GM18907 (cell line): ENCODE measurements at regions not wholly inside any gene's neighbourhood (a gene's known extent, or its start where the extent isn't known, plus 50 kb on each side); places are given as distances from the start of the nearest gene placed in this dataset.
"Not testable (repeated sequence)": the region's sequence is repeated elsewhere in the genome, so short reads cannot be mapped to it uniquely, and the experiment has no call there.

Source experiments
- ATAC-seq: cut with Tn5 transposase; IDR thresholded peaks from one replicate; pipeline ENCODE4 v1.9.1; 2021; ENCODE audit warnings: mild to moderate bottlenecking, moderate library complexity; ENCODE audit not compliant: unreplicated experiment

DNA sequence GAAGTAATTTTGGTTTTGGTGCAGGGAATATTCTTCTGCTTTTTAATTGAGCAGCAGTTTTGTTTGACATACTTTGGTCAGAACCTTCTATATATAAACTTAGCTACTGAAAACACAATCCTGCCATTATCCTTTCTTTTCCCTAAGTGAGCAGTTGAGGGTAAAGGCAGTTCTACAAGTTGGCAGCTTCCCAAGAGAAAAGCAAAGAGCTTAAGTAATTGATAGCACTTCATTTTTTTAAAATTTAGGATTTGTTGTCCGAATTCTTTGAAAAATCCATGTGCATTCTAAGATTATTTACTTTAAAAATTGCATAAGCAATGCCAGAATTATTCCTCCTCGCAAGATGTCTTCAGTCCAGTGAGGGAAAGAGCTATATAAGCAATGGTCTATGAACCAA is 1394.1 kb downstream of the FAM181B start:
- no peak for ATAC-seq

DNA sequence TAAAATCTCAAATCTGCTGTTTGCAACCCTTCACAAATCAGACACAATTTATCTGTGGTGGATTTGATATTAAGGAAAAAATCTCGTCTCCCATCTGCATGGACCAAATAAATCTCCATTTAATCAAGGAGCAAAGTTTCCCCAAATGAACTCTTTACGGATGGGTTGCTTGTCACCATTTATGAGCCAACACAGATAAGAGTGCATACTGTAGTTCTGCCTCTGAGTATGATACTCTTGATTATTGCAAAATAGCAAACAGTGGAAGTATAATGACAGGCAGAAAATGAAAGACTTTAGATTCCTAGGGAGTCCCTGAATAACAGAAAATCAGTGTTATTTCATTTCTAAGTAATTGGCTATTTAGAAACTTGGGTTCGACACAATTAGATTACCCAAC is 1395.9 kb downstream of the FAM181B start:
- no peak for ATAC-seq

DNA sequence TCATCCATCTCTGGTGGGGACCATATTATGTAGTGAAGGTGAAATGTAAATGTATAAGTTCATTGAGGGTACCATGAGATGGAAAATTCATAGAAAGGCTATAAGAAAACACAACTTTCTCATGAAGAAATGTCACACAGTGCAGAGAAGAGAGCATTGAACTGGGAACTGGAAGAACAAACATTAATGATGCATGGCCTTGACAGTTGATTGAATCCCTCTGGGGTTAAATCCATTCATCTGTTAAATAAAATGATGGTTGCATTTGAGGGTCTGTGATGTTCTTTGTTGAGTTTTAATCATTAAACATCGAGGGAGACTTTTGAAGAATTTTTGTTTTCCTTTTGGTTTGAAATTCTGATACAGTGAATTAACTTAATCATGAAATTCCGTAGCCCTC is 1401.4 kb downstream of the FAM181B start:
- no peak for ATAC-seq

DNA sequence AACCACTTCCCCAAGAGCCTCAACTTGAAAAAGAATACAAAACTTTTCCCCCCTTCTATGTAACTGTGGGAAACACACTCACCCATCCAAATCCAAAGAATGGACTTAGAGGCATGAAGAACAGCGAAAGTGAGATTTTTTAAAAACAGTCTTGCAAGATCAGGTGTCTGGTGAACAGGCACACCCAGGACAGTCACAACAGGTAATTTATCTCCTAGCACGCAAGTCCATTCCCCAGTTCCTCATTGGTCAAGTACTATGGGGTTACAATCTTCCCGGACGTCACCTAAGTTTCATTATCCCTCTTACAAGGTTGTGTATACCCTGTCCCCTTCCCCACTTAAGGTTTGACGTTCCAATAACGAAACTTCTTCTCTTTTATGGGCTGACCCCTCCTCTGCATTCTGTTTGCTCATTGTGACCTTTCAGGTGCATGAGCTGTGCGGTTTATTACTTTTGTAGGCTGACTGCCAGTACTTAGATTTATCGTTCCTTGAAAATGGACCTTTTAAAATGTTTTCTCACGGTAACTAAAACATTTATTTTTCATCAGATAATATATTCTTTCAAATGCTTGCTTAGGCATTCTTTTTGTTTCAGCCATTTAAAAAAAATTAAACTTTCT is 1401.9 kb downstream of the FAM181B start:
- ATAC-seq = no peak

DNA sequence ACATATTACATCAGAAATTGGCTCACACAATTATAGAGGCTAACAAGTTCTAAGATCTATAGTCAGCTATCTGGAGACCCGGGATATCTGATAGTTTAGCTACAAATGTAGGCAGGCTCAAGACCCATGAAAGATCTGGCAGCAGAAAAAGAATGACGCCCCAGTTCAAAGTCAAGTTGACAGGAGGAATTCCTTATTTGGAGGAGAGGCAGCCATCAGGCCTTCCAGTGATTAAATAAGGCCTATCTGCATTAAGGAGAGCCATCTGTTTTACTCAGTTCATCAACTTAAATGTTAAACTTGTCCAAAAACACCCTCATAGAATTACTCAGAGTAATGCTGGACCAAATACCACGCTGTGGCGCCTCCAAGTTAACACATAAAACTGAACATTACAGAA is 1402.6 kb downstream of the FAM181B start:
- ATAC-seq = no peak

DNA sequence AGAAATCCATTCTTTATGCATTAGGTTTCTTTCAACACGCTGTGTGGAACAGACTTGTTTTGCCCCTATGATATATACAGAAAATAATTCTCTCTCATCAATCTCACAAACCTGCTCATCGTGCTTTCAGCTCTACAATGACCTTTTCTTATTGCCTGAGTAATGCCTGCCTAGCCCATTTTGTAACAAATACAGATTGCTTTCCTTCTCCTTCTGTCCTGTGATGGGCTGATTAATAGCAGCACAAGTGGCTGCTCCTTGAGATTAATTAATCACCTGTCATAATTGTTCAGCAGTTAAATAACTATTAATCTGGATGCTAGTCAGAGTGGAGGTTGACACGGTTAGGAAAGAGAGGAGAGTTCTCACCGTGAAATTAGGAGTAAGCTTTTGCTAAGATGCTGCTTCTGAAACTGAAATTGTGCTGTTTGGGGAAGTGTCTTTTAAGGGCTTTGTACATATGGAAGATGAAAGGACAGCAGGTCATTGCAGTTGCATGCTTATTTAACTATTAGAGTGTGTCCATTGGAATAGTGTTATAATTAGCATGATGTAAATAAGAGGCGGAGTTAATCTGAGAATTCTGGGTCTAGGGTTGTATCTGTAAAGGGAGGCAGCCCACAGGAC is 1430.5 kb downstream of the FAM181B start:
- ATAC-seq = no peak

DNA sequence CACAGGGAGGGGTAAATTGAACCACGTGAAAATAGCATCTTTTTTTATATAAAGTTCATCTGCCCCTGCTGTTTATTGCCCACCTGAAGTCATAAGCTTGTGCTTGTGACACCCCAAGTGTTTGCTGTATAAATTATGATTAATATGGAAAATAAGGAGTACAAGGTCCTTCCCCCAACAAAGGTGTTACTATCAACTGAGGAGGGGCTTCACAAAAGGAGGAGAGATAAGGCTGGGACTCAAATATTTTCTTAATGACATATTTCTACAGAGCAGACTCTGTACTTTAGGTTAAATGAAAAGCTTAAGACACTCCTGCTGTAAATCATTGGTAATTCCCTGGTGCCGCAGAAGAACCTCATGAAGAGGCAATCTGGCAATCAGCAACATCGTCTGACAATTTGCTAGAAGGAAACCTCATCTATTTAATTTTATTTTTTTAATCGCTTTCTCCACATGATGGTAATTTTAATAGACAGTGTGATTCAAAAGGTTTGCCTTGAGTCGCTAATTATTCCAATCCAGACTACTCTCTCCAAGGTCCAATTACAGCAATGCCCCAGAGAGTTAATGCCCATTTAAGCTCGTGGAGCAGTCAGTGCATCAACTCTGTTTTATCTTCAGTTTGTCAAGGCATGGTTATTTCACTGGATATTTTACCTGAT is 1432.4 kb downstream of the FAM181B start:
- ATAC-seq = no peak

DNA sequence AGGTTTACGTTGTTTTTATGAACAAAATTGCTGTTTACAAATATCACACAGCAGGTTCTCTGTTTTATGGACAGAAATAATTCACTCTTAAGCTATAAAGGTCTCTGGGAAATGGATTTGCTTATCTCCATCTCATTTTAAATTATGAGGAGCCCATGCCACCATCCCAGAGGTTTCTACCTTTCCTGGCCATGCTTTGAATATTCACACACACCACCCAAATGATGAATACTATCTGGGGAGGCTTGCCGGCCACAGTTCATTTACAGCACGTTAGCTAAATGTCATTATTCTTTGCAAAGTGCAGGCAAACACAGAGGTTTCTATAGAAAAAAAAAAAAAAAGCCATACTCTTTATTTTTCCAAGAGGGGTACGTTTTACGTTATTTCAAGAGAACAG is 1446.7 kb downstream of the FAM181B start:
- no peak for ATAC-seq

DNA sequence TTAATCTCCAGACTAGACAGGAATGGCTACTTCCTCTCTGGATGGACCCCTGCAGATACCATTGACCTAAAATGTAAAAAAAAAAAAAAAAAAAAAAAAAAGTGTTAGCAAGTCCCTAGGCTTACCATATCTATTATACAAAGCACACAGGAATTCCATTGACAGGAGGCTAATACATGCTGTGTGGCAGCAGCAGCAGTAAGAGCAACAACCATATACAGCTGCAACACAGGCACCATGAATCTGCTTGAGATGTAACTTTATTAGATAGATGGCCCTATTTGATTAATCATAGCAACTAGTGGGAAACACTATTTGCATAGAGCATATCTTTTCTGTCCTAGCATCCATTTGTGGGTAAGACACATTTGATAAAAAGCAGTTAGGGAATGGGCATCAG is 1447.1 kb downstream of the FAM181B start:
- ATAC-seq = no peak

DNA sequence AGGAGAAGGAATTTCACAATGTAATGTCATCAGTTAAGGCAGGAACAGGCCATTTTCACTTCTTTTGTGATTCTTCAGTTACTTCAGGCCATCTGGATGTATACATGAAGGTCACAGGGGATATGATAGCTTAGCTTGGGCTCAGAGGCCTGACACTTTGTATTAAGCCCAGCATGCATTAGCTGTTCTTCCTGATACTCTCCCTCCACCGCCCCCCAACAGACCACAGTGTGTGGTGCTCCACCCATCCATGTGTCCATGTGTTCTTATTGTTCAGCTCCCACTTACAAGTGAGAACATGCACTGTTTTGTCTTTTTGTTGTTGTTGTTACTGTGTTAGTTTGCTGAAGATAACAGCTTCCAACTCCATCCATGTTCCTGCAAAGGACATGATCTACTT is 1453.4 kb downstream of the FAM181B start:
- not testable (repeated sequence) for ATAC-seq

DNA sequence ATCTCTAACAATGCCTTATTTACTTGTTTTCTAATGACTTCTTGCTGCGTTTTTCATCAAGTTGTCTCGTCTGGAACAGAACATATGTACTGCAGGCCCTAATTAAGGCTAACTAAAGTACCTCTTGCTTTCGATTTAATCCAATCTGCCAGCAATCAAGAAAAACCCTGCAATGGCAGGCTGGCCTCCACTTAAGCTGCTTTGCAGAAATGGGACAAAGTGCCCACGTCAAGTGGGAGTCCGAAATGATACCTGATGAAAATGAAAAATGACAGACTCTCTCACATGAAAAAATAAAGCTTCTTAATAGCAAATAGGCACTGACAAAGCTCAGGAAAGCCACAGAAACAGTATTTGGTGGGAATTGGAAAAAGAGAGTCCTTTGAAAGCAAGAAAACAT is 1454.7 kb downstream of the FAM181B start:
- no peak for ATAC-seq

DNA sequence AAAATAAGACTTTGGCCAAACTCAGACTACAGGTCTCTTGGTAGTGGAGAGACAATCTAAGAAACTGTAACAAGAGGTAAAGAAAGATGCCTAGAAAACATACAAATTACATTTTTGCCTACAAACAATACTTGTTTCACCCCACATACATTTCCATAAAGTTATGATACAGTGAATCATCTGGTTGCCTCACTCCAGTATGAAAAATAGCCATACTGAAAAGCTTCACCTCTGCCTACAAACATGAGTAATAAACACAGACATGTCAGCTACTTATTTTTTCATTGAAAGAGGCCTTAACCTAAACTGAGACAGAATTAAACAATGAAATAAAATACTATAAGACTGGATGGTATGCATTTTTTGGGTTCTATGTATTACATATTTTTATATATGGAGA is 1463.0 kb downstream of the FAM181B start:
- no peak for ATAC-seq

DNA sequence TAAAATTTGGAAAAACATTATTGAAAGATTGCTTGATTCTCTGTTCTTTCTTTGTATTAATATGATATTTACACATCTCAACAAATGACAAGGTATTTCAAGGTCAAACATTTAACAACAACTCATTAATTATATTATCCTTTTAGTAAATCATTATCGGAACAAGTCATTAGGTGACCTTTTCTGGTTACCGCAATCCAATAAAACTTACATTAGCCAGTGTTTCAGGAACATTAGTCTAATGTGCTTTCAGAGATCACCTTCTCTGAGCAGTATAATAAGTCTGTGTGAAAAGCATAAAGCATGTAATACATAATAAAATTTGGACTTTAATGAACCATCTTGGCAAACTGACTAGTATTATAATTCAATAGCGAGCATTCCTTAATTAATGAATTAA is 1466.4 kb downstream of the FAM181B start:
- ATAC-seq = no peak

DNA sequence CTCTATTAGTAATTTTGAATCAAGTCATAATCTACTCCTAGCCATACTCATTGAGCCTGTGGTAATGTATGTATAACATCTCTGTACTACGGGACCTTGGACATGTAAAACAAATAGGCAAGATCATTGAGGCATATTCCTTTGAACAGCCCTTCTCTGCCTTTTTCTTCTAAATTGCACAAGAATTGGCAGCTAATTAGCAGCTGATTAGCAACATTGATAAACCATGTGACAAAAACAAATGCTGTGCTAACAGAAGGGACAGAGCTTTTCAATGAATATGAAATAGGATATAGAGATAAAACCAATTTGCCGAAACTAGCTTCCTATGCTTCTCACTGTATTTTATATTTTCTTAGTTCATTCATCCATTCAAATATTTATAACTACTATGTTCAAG is 1474.2 kb downstream of the FAM181B start:
- no peak for ATAC-seq

DNA sequence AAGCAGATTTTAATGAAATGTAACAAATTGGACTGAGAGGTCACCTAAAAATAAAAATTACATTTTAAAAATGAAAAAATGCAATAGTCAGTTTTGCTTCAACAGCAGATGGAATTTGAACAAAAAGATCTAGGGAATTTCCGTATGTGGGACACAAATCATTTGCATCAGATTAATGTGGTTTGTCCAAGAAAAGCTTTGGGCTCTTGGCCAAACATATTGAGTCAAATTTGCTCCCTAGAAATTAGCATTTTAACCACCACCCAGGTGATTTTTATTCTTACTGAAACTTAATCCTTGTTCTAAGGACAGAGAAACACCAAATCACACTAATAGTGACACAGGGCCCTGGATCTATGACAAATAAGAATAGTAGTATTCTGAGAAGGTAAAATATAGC is 1477.8 kb downstream of the FAM181B start:
- ATAC-seq = no peak

DNA sequence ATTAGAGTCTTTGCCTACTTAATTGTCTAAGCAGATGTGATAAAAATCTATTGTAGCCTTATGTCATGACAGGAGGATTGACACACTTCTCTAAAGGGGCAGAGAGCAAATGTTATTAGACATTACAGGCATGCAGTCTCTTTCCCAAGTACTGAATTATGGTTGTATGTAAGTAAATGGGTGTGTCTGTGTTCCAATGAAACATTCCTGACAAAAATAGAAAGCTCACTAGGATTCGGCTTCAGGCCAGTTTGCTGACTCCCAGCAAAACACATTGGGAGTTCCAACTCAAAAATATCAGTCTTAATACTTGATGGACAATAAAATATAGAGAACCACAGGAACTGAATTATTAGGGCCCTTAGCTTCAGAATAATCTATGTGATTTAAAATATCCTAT is 1480.4 kb downstream of the FAM181B start:
- no peak for ATAC-seq

DNA sequence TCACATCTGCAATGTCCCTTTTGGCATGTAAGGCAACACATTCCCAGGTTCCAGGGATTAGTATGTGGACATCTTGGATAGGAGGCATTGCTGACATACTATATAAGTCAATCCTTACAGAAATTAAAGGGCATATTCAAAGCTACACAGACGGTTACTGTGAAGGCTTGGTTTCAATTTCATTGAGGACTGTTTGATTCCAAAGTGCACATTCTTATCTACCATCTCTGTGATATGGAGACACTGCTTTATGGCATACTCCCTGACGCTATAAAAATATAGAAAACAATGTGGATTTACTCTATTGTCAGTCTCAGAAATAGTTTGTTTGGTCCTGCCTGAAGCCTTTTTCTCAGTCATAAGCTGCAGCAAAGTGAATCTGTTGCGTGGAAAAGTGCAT is 1486.7 kb downstream of the FAM181B start:
- ATAC-seq = no peak

DNA sequence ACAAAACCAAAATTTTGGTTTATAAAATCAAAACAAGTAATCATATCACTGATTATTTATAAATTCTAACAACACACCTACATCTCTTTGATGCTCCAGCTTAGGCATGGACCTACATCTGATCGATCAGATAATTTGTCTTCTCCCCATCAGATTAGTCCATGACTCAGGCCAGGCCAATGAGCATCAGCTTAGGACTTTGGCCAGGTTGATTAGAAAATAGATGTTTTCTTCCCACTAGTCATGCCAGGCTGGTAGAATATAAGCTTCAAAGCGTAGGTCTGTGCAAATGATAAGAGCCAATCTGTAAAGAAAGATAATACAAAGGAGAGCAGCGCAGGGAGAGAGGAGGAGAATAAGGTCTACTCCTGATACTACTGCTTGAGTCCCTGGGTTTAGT is 1487.9 kb downstream of the FAM181B start:
- no peak for ATAC-seq

DNA sequence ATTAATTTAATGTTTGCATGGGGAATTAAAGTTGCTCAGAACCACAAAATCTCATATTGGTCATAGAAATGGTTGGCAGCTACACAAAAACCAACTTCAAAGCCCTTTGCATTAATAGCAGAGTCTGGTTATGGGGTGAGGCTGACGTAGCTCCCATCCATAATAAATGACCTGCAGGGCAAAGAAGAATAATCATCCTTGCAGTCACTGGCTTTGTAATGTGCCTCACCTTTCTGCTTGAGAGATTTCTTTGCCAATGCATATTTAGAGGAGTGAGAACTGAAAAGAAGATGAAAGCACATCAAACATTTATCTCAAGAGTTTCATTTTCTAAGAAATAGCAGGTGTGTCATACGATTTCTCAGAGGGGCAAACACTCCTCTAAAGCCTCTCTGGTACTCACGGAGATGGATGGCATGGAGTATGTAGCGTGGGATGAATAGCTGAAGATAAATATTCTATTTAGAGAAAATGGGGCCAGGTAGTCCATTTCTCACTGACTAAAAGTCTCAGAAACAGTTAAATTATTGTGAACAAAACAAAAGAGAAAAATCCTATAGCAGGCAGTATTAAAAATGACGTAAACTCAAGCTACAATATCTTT is 1491.9 kb downstream of the FAM181B start:
- ATAC-seq = no peak

DNA sequence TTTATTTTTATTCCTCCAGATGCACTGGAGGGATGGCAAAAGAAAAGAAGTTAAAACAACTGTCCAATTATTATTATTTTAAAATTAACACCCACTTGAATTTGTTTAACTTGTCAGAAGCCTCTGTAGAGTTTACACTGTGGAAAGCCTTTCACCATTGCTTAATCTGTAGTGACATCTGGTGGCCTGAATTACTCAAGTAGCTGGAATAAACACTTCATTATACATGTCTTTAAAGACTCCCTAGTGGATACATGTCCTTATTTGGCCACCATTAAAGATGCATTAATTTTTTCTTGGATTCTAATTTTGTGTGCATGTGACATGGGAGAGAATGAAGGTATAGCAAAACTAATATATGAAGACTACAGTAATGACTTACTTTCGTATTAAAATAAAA is 1496.5 kb downstream of the FAM181B start:
- peak; percentile 72 for ATAC-seq

DNA sequence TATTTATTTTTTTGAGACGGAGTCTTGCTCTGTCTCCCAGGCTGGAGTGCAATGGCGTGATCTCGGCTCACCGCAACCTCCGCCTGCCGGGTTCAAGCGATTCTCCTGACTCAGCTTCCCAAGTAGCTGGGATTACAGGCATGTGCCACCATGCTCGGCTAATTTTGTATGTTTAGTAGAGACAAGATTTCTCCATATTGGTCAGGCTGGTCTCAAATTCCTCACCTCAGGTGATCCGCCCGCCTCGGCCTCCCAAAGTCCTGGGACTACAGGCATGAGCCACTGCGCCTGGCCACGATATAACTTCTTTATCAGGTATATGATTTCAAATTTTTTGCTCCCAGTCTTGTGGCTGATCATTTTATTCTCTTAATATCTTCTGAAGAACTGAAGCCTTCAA is 1506.3 kb downstream of the FAM181B start:
- ATAC-seq = not testable (repeated sequence)

DNA sequence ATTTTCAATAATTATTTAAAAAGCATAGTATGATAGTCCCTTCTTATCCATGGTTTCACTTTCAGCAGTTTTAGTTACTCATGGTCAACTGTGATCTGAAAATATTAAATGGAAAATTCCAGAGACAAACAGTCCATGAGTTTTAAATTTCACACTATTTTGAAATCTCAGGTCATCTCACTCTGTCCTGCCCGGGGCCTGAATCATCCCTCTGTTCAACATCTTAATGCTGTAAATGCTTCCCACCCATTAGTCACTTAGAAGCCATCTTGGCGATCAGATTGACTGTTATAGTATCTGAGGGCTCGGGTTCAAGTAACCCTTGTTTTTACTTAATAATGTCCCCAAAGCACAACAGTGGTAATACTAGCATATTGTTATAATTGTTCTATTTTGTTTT is 1509.3 kb downstream of the FAM181B start:
- ATAC-seq = no peak
